A673 (cell line): ENCODE measurements at regions not wholly inside any gene's neighbourhood (a gene's known extent, or its start where the extent isn't known, plus 50 kb on each side); places are given as distances from the start of the nearest gene placed in this dataset.

Experiments used
- EZH2 ChIP-seq: fragments of 200-600 bp; sonication (generic); IDR thresholded peaks from 2 replicates; pipeline ENCODE4 v1.6.1; 2017; ENCODE audit warnings: borderline replicate concordance, low read depth, mild to moderate bottlenecking, mixed read lengths, antibody characterized with exemption, low read length; ENCODE audit not compliant: poor library complexity, severe bottlenecking
- TF ChIP-seq, protein P1 (sequence below): fragments of 300-800, 200-600 bp; sonication (generic); conservative IDR thresholded peaks from 2 replicates; pipeline ENCODE4 v1.5.1; 2017; ENCODE audit warnings: low read depth, mild to moderate bottlenecking, antibody characterized with exemption, low read length, moderate library complexity, mixed read lengths

DNA sequence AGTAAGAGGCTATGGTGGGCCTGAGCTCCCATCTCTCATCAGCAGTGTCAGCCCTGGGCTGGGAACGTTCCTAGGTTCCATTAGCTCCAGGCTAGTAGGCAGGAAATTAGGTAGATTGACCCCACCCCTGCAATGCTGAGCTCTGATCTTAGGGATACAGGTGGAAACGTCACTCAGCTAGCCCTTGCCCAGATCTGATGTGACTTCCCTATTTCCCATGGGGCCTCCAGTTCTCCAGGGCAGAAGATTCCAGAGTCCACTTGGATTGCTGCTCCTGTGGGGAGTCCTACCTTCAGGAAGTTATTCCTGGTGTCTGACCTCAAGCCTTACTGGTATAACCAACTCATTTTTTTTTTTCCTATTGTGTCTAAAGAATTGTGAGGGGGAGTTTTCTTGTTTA lies 81.1 kb downstream of the EFNB1 start:
- TF ChIP-seq, protein P1, sequence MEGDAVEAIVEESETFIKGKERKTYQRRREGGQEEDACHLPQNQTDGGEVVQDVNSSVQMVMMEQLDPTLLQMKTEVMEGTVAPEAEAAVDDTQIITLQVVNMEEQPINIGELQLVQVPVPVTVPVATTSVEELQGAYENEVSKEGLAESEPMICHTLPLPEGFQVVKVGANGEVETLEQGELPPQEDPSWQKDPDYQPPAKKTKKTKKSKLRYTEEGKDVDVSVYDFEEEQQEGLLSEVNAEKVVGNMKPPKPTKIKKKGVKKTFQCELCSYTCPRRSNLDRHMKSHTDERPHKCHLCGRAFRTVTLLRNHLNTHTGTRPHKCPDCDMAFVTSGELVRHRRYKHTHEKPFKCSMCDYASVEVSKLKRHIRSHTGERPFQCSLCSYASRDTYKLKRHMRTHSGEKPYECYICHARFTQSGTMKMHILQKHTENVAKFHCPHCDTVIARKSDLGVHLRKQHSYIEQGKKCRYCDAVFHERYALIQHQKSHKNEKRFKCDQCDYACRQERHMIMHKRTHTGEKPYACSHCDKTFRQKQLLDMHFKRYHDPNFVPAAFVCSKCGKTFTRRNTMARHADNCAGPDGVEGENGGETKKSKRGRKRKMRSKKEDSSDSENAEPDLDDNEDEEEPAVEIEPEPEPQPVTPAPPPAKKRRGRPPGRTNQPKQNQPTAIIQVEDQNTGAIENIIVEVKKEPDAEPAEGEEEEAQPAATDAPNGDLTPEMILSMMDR = no peak
- no peak for TF ChIP-seq EZH2
